ENCODE measurements at regions not wholly inside any gene's neighbourhood (a gene's known extent, or its start where the extent isn't known, plus 50 kb on each side); places are given as distances from the start of the nearest gene placed in this dataset.

DNA sequence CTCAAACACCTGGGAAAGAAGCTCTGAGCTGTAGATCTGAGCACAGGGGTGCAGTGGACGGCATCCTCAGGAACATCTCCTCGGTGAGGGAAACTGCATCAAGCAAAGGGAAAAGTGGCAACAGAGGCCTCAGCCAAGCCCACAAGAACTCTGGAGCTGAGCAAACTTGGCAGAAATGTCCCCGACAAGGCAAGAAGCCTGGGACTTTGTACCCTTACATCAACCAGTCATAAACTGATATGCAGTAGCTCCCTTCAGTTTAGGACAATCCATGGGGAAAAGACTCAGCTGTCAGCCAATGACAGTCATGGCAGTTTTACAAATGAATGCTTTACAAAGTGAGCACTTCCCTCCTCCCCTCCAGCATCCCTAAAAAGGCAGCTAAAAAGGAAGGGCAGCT, 210.0 kb upstream of the DYNLRB2 start:
- intact Hi-C loops (cut with DNase I; ENCODE audit: low total_unique reads) = no loop called here
- no peak for DNase-seq
- Histone ChIP-seq H3K27me3 (no peaks in the 10 kb centered on the region), H3K4me1 (no peaks in the 10 kb centered on the region), H3K9me3 (no peaks in the 10 kb centered on the region), H3K36me3 (no peaks in the 10 kb centered on the region), H3K27ac (no peak overlapping the region), H3K4me3 (no peak overlapping the region)
- TF ChIP-seq, protein P1, sequence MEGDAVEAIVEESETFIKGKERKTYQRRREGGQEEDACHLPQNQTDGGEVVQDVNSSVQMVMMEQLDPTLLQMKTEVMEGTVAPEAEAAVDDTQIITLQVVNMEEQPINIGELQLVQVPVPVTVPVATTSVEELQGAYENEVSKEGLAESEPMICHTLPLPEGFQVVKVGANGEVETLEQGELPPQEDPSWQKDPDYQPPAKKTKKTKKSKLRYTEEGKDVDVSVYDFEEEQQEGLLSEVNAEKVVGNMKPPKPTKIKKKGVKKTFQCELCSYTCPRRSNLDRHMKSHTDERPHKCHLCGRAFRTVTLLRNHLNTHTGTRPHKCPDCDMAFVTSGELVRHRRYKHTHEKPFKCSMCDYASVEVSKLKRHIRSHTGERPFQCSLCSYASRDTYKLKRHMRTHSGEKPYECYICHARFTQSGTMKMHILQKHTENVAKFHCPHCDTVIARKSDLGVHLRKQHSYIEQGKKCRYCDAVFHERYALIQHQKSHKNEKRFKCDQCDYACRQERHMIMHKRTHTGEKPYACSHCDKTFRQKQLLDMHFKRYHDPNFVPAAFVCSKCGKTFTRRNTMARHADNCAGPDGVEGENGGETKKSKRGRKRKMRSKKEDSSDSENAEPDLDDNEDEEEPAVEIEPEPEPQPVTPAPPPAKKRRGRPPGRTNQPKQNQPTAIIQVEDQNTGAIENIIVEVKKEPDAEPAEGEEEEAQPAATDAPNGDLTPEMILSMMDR (IDR thresholded peaks at IDR 0.05) = no peak

DNA sequence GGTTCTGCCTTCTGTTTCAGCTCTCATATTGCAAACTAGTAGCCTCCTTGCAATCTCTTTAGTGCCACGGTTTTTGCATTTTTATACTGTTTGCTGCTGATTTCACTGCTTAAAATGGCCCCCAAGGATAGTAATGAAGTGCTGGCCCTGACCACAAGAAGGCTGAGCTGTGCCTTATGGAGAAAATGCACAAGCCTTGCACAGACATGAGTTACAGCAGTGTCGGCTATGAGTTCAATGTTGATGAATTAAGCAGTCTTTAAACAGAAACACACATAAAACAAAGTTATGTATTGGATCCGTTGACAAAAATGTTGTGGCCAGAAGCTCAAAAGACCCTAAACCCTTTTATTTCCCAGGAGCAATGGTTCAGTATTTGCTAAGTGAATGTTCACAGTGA, 210.6 kb upstream of the DYNLRB2 start:
- no peak overlapping the region for H3K4me3 ChIP-seq
- H3K4me1 ChIP-seq = no peaks in the 10 kb centered on the region
- no peaks in the 10 kb centered on the region for H3K36me3 ChIP-seq
- intact Hi-C loops (cut with DNase I; ENCODE audit: low total_unique reads) = no loop called here
- no peaks in the 10 kb centered on the region for H3K9me3 ChIP-seq
- DNase-seq = no peak
- TF ChIP-seq, protein P1 (IDR thresholded peaks at IDR 0.05) = no peak
- H3K27me3 ChIP-seq = no peaks in the 10 kb centered on the region
- H3K27ac ChIP-seq = no peak overlapping the region

DNA sequence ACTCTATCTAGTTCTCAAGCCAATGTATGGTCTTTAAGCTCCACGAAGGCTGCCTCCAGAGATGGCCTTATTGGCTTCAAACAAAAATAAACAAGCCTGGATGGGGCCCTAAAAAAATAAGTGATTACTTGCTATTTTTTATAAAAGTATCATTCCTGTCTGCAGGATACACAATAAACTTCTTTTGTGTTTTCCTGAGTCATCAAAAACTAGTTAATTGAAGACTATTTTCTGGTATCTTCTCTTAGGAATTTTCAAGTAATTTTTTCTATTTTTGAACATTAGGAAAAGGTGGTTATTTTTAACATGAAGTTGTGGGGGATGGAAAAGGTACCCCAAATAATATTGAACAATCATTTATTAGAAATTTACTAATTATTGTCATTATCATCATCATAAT, 213.1 kb upstream of the DYNLRB2 start:
- Histone ChIP-seq H3K4me3 (no peak overlapping the region), H3K4me1 (no peaks in the 10 kb centered on the region), H3K9me3 (no peaks in the 10 kb centered on the region), H3K27me3 (no peaks in the 10 kb centered on the region), H3K36me3 (no peaks in the 10 kb centered on the region), H3K27ac (no peak overlapping the region)
- DNase-seq = no peak
- TF ChIP-seq, protein P1 (IDR thresholded peaks at IDR 0.05) = no peak
- intact Hi-C loops (cut with DNase I; ENCODE audit: low total_unique reads) = no loop called here

DNA sequence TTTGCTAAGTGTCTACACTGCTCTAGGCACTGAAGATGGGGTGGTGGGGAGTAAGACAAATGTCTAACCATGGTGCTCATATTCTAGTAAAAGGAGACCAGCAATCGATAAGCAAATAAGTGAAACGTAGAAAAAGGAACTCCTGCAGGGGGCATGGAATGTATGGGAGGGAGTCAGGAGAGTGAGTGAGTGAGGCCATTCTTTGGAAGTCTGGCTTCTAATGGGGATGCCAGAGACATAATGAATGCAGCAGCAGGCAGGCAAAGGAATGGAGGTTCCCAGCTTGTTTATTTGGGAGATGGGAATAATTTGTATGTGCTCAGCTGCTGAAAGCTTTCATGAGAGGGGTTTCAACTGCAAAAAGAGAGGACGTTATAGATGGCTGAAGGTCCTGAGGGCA, 216.4 kb upstream of the DYNLRB2 start:
- Histone ChIP-seq H3K27me3 (no peaks in the 10 kb centered on the region), H3K27ac (no peak overlapping the region), H3K4me3 (no peak overlapping the region), H3K36me3 (no peaks in the 10 kb centered on the region), H3K4me1 (no peaks in the 10 kb centered on the region), H3K9me3 (no peaks in the 10 kb centered on the region)
- intact Hi-C loops (cut with DNase I; ENCODE audit: low total_unique reads) = no loop called here
- DNase-seq = no peak
- TF ChIP-seq, protein P1 (IDR thresholded peaks at IDR 0.05) = no peak

DNA sequence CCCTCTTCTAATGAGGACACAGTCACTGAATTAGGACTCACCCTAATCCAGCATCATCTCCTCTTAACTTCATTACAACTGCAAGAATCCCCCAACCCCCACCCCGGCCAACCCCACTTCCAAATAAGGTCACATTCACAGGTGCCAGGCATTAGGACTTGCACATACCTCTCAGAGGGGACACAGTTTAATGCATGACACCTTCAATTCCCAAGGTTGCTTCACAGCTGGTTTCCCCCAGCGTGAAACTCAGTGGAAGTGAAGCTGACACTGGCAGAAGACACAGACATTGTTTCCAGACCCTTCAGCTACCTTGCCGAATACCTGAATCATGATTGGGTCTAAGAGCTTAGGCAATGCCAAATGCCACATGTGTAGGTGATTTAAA, 217.0 kb upstream of the DYNLRB2 start:
- intact Hi-C loops (cut with DNase I; ENCODE audit: low total_unique reads) = no loop called here
- H3K27me3 ChIP-seq = peaks cover 0 to 4% of the 10 kb centered on the region in 2 donors
- H3K4me3 ChIP-seq = no peak overlapping the region
- no peak overlapping the region for H3K27ac ChIP-seq
- TF ChIP-seq, protein P1 (IDR thresholded peaks at IDR 0.05) = no peak
- no peaks in the 10 kb centered on the region for H3K4me1 ChIP-seq
- no peaks in the 10 kb centered on the region for H3K9me3 ChIP-seq
- no peaks in the 10 kb centered on the region for H3K36me3 ChIP-seq
- no peak for DNase-seq

DNA sequence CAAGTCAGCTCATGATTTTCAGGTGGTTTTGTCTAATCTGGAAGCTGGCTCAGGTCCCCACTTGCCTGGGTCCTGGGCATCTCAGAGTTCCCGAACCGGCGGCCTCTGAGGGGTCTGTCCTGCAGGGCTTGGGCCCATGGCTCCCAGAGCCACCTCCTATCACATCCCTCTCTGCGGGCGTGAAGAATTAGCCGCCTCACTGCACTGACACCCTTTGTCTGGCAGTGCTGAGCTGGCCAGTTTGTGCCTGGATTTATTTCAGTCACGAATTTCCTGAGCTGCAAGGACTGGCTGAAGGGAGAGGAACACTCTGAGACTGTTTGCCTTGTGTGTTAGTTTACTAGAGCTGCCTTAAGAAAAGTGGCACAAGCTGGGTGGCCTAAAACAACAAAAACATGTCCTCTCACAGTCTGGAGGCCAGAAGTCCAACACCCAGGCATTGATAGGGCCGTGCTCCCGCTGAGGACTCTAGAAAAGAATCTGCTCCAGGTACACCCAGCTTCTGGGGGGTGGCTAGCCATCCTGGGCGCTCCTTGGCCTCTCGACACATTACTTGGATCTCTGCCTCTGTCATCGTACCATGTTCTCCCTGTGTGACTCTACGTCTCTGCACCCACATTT, 217.5 kb upstream of the DYNLRB2 start:
- Histone ChIP-seq H3K4me1 (no peaks in the 10 kb centered on the region), H3K4me3 (no peak overlapping the region), H3K27ac (no peak overlapping the region), H3K36me3 (no peaks in the 10 kb centered on the region), H3K27me3 (peaks cover 0 to 4% of the 10 kb centered on the region in 2 donors), H3K9me3 (no peaks in the 10 kb centered on the region)
- TF ChIP-seq, protein P1 (IDR thresholded peaks at IDR 0.05) = no peak
- DNase-seq = no peak
- intact Hi-C loops (cut with DNase I; ENCODE audit: low total_unique reads) = no loop called here
